Stimulated activated CD4-positive, alpha-beta T cell treated with anti-CD3 and anti-CD28 coated beads, Interleukin-12 subunit alpha, Interleukin-12 subunit beta, amount 100 ng/mL, for 48 hours (primary cell): ENCODE measurements at regions not wholly inside any gene's neighbourhood (a gene's known extent, or its start where the extent isn't known, plus 50 kb on each side); places are given as distances from the start of the nearest gene placed in this dataset.

Experiments
- DNase-seq, 3 donors: peaks; one replicate each; pipeline ENCODE4 v3.0.0-alpha.2; 2020; ENCODE audit warnings: low read depth in 2 of 3, low spot score in 1 of 3

GRCh38 chr12:93152617-93153016 lies 223.5 kb upstream of the EEA1 start:
- no peak for DNase-seq

GRCh38 chr12:93153321-93153720 lies 224.2 kb upstream of the EEA1 start:
- no peak for DNase-seq

DNA sequence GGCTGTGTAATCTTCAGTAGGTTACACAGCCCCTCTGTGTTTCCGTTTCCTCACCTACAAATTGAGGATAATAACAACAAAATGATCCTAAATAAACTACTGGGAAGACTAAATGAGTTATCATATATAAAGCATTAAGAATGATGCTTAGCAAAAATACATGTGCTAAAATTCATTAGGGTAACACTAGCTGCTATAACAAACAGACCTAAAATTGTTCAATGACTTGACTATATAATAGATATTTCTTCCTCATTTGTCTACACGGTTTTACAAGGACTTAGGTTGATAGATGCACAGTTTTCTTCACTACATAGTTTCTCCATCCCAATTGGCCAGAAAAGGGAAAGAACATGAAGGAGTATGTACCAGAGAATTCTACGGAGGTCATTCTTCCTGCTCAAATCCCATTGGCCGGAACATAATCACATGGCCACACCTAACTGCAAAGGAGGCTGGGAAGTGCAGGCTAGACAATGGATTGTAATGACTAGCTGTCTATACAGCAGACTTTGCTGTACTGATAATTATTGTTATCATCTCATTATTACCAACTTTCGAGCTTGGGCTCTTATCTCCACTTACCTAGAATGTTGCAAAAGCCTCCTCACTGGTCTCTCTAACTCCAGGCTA lies 223.5 kb upstream of the NUDT4 start:
- DNase-seq: no peak

GRCh38 chr12:93154753-93155480 lies 222.8 kb upstream of the NUDT4 start:
- DNase-seq: no peak

GRCh38 chr12:93156086-93156716 lies 221.5 kb upstream of the NUDT4 start:
- DNase-seq: no peak

- no peak for DNase-seq
These were observed 220.4 kb upstream of the NUDT4 start for GRCh38 chr12:93157279-93157678.

- DNase-seq: no peak
These were observed 219.5 kb upstream of the NUDT4 start for GRCh38 chr12:93158065-93158843.

DNA sequence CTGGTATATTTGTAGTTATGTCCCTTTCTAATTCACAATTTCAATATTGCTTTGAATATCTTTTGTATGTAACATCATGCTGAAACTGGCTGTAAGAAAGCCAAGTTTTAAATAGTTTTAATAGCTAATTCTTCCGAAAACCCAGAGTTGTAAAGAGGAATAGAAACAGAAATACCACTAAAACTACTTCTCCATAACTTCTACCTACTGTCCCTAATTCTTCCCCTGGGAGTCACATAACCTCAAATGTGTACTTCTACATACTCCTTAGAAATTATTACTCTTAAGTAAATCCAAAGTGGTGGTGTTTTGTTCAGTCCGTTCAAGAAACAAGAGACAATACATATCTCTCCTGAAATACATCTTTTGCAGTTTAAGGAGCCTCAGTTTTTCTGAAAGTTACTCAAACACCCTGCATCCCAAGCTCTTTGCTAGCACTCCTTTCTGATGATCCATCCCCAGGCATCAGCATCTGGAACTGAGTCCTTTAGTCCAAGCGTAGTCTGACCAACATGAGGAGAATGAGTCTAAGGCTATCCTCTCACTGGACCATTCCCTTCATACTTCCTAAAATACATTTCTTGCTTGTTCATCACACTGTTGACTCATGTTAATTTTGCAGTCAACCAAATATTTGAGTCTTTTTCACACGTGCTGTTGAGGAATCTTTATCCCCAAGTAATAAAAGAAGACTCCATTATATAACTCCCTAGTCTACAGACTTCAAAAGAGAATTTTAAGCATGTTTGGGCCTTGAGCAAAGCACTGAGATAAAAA lies 214.3 kb upstream of the NUDT4 start:
- no peak for DNase-seq

DNA sequence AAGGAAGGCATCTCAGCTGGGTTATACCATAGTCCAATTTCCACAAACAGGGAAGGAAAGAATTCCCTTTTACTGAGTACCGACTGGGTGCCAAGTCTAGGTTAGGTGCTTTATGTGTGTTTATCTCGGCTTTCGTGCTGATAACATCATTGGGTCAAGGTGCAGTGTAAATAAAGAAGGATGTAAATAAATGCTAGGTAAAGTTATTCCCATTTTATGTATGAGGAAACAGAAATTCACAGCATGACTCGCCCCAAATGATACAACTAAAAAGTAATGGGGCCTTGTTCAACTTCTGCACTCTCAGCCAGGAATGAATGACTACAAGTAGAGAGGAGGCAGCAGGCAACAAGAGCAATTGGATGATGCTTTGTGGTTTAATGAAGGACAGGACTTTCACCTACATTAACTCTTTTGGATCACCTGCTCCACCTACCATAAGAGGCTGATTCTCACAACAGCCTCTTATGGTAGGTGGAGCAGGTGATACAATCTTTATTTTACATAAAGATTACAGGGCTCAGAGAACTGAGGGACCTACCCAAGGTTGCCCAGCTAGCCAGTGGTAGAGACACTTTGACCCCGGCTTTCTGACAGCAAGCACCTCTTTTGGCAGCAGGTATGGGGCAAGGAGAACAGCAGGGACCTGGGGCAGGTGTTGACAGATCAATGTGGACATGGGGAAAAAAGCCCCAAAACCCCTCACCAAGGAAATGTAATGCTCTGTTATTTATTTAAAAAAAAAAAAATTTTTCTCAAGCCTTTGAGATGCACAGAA lies 213.4 kb upstream of the NUDT4 start:
- no peak for DNase-seq

- DNase-seq: no peak
These were observed 212.3 kb upstream of the NUDT4 start for GRCh38 chr12:93165384-93165932.

DNA sequence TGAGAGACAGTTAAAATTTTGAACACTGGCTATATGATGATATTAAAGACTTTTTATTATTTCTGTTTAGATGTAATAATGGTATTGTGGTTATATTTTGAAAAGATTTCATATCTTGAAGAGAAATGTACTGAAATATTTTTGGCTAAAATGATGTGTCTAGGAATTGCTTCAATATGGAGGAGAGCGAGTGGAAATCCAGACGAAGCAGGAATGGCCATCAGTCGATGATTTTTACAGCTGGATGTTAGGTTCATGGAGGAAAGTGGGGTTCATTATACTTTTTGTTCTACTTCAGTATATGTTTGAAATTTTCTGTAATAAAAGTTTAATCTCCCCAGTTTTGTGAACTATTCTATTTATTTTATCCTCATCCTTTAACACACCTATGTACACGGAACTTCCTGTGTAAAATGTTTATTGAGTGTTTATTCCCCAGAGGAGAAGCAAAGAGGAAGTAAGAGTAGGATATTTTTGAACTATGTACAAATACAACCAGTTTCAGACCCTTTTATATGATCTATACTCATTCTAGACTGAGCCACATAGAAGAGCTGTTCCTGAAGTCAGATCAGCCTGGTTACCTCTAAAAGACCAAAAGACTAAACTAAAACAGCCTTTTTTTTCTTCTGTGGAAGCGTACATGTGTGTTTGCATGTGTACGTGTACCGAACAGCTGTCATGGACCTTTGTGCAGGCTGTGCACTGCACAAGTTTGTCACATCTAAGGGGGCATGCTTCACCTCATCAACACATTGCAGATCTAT lies 211.0 kb upstream of the NUDT4 start:
- DNase-seq: no peak

- DNase-seq: no peak
These were observed 210.4 kb upstream of the NUDT4 start for GRCh38 chr12:93167331-93167730.

DNA sequence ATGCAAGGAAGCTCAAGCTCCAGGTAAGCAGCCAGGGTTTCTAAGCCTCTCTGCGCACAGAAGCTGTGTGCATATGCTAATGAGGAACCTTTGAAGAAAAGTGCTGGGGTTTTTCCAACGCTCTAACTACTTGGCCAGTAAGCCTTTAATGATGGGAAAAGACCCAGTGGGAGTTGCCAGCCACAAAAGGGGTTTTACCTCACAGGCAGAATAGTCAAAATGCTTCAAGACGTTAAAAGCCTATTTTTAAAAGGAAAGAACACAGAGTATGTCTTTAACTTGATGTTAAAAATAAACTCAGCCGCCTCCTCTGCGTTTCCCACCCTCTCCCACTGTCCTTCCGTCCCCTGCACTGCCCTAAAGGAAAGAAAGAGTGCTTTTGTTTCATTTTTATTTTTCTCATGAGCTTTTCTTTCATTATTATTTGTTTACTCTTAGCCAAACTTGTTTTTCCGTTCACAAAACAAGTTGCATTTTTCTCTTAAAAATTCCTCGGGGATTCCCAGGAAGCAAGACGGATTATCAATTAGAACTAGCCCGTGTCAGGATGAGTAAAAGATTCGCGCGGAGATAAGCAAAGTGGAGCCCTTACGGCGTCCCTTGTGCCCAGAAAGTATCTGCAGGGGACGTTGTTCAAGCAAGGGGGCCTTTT lies 209.8 kb upstream of the NUDT4 start:
- peak; percentile 27 to 30 (median 28) for DNase-seq

- DNase-seq: no peak
These were observed 209.0 kb upstream of the NUDT4 start for GRCh38 chr12:93168751-93169150.

- no peak for DNase-seq
These were observed 208.2 kb upstream of the NUDT4 start for GRCh38 chr12:93169536-93169935.

DNA sequence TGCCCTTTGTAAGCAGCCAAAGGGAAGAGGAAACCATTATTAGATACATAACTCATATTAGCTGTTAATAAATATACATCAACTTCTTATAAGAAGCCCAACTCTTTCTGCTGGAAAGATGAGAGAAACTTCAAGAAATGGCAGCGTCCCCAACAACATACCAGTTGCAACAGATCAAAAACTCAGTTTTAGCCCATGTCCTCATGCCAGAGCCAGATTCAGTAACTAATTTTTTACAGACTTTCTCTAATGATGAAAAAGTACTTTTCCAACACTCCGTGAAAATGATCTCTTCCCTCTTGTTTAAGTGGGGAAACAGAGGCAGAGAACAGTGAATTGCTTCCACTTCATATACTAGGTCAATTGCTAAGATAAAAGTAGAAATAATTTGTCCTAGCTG lies 206.8 kb upstream of the NUDT4 start:
- no peak for DNase-seq

- DNase-seq: no peak
These were observed 204.4 kb upstream of the NUDT4 start for GRCh38 chr12:93173178-93173957.

- no peak for DNase-seq
These were observed 203.7 kb upstream of the NUDT4 start for GRCh38 chr12:93174048-93174447.
